Right lobe of liver (tissue), 6 donors: ENCODE measurements at regions not wholly inside any gene's neighbourhood (a gene's known extent, or its start where the extent isn't known, plus 50 kb on each side); places are given as distances from the start of the nearest gene placed in this dataset.
"Not testable (repeated sequence)": the region's sequence is repeated elsewhere in the genome, so short reads cannot be mapped to it uniquely, and the experiment has no call there.

ENCODE experiments used
- ATAC-seq, 4 donors: fragments of 200-7000 bp; cut with Tn5 transposase; one replicate each; pipeline ENCODE4 v1.9.1; 2020; ENCODE audit warnings: mild to moderate bottlenecking in 4 of 4, moderate library complexity in 4 of 4
- DNase-seq, 3 donors: peaks; one replicate each; pipeline ENCODE4 v3.0.0-alpha.2; 2020
- H3K27ac ChIP-seq, 3 donors: fragments of 200-600 bp; one replicate each; pipeline ENCODE4 v1.8.0; 2022
- H3K27me3 ChIP-seq, 2 donors: fragments of 200-600 bp; one replicate each; pipeline ENCODE4 v1.8.0; 2022
- H3K36me3 ChIP-seq, 4 donors: fragments of 200-600 bp; sonication (generic) in 1 of 4; one replicate each; pipeline versions ENCODE4 v1.5.1 to v1.8.0; 2017 to 2022; ENCODE audit warnings: control low read depth in 1 of 4
- H3K4me1 ChIP-seq, 4 donors: fragments of 200-600 bp; sonication (generic) in 1 of 4; one replicate each; pipeline versions ENCODE4 v1.5.1 to v1.8.0; 2017 to 2022; ENCODE audit warnings: control low read depth in 1 of 4
- H3K4me3 ChIP-seq, 3 donors: fragments of 200-600 bp; one replicate each; pipeline ENCODE4 v1.8.0; 2022
- H3K9me3 ChIP-seq, 4 donors: fragments of 200-600 bp; sonication (generic) in 1 of 4; one replicate each; pipeline versions ENCODE4 v1.5.1 to v1.8.0; 2017 to 2022; ENCODE audit warnings: control low read depth in 1 of 4
- POLR2A ChIP-seq: fragments of 450-650 bp; IDR thresholded peaks from one replicate; pipeline ENCODE4 v1.6.1; 2017; ENCODE audit warnings: antibody characterized with exemption, mild to moderate bottlenecking
- WGBS: methylation state at CpG from one replicate; pipeline ENCODE4 v1.1.6; 2018; ENCODE audit warnings: low coverage, low lambda C conversion rate; ENCODE audit not compliant: insufficient coverage; ENCODE audit errors: missing lambda C conversion rate; 5-methylcytosine and 5-hydroxymethylcytosine counted together
- intact Hi-C, 2 donors: fragments of 100-400 bp; cut with DNase I; formaldehyde crosslinking; loops; one replicate each; pipeline versions ENCODE4 v1.11.2 to v1.14.1; 2022
- TF ChIP-seq, protein P1 (sequence below), 4 donors: fragments of 200-600 bp in 3 of 4; fragments of 450-650 bp in 1 of 4; IDR thresholded peaks; one replicate each; pipeline versions ENCODE4 v1.5.1 to v1.8.0; 2016 to 2022; ENCODE audit warnings: antibody characterized with exemption in 4 of 4, mild to moderate bottlenecking in 2 of 4
- donor health status: DM: no; HTN: yes; CAD: no.
- donor health status: DM: no; HTN: no; CAD: no.
- donor health status: DM: no; HTN: no; CAD: no.
- donor health status: DM: no; HTN: yes; CAD: no.
- donor health status: DM: no; HTN: yes; CAD: no.

DNA sequence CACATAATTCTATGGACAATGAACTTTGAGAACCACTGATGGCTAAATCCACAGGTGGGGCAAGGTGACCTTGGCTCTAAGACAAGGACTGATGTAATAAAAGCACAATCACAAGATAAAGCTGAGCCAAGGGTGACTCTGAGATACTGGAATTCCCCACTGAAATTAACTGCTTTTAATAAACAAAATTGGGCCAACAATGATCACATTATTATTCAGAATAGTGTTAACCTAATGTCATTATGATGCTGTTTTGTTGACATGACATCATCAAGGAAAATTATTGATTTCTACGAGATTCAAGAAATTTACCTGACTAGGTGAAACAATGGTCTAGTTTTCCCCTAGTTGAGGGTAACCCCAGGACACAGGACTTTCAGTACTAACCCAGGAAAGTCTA is 273.7 kb upstream of the NFIA start:
- no peak for ATAC-seq
- WGBS, result 64% methylated on average over 1 of the region's 1 CpG
- intact Hi-C loops, result no loop called here
- no peaks in the 10 kb centered on the region for H3K4me1 ChIP-seq
- no peaks in the 10 kb centered on the region for H3K27me3 ChIP-seq
- TF ChIP-seq, protein P1, sequence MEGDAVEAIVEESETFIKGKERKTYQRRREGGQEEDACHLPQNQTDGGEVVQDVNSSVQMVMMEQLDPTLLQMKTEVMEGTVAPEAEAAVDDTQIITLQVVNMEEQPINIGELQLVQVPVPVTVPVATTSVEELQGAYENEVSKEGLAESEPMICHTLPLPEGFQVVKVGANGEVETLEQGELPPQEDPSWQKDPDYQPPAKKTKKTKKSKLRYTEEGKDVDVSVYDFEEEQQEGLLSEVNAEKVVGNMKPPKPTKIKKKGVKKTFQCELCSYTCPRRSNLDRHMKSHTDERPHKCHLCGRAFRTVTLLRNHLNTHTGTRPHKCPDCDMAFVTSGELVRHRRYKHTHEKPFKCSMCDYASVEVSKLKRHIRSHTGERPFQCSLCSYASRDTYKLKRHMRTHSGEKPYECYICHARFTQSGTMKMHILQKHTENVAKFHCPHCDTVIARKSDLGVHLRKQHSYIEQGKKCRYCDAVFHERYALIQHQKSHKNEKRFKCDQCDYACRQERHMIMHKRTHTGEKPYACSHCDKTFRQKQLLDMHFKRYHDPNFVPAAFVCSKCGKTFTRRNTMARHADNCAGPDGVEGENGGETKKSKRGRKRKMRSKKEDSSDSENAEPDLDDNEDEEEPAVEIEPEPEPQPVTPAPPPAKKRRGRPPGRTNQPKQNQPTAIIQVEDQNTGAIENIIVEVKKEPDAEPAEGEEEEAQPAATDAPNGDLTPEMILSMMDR (IDR thresholded peaks at IDR 0.05), result no peak
- no peak for TF ChIP-seq POLR2A
- H3K4me3 ChIP-seq, result no peak overlapping the region
- no peaks in the 10 kb centered on the region for H3K9me3 ChIP-seq
- DNase-seq, result no peak
- H3K27ac ChIP-seq, result no peak overlapping the region
- no peaks in the 10 kb centered on the region for H3K36me3 ChIP-seq

DNA sequence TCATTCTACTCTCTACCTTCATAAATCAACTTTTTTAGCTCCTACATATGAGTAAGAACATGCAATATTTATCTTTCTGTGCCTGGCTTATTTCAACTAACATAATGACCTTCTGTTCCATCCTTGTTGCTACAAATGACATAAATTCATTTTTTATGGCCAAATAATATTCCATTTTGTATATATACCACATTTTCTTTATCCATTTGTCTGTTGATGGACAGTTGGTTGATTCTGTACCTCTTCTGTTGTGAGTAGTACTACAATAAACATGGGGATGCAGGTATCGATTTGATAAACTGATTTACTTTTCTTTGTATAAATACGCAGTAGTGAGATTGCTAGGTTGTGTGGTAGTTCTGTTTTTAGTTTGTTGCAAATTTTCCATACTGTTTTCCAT is 279.5 kb upstream of the NFIA start:
- no peaks in the 10 kb centered on the region for H3K36me3 ChIP-seq
- WGBS, result 93% methylated on average over 2 of the region's 2 CpGs

GRCh38 chr1:60797351-60797750 is 285.0 kb upstream of the NFIA start:
- Histone ChIP-seq H3K27ac (no peak overlapping the region), H3K27me3 (no peaks in the 10 kb centered on the region), H3K4me1 (no peaks in the 10 kb centered on the region), H3K4me3 (no peak overlapping the region), H3K9me3 (no peaks in the 10 kb centered on the region), H3K36me3 (no peaks in the 10 kb centered on the region)
- ATAC-seq (no peak), DNase-seq (no peak)
- no peak for TF ChIP-seq POLR2A
- TF ChIP-seq, protein P1 (IDR thresholded peaks at IDR 0.05), result no peak
- intact Hi-C loops, result no loop called here
- WGBS, result 71% methylated on average over 2 of the region's 2 CpGs

More for the DNA sequence above, 279.5 kb upstream of the NFIA start:
- DNase-seq (no peak), ATAC-seq (no peak)
- Histone ChIP-seq H3K27me3 (no peaks in the 10 kb centered on the region), H3K4me1 (no peaks in the 10 kb centered on the region), H3K9me3 (no peaks in the 10 kb centered on the region), H3K27ac (no peak overlapping the region), H3K4me3 (no peak overlapping the region)
- TF ChIP-seq POLR2A, result no peak
- TF ChIP-seq, protein P1 (IDR thresholded peaks at IDR 0.05), result no peak
- intact Hi-C loops, result no loop called here

GRCh38 chr1:60791226-60791625 is 291.1 kb upstream of the NFIA start:
- H3K36me3 ChIP-seq, result no peaks in the 10 kb centered on the region
- 84% methylated on average over 5 of the region's 5 CpGs for WGBS
- DNase-seq, result no peak
- intact Hi-C loops, result no loop called here
- no peak overlapping the region for H3K27ac ChIP-seq
- no peak overlapping the region for H3K4me3 ChIP-seq
- no peaks in the 10 kb centered on the region for H3K4me1 ChIP-seq
- no peaks in the 10 kb centered on the region for H3K9me3 ChIP-seq
- no peaks in the 10 kb centered on the region for H3K27me3 ChIP-seq
- ATAC-seq, result no peak
- TF ChIP-seq, protein P1 (IDR thresholded peaks at IDR 0.05), result no peak
- no peak for TF ChIP-seq POLR2A

- H3K27me3 ChIP-seq, H3K36me3 ChIP-seq, H3K4me3 ChIP-seq, intact Hi-C loops, H3K27ac ChIP-seq, H3K4me1 ChIP-seq, H3K9me3 ChIP-seq, ATAC-seq, DNase-seq: not testable (repeated sequence)
- WGBS, result 60% methylated on average over 2 of the region's 2 CpGs
Observed at GRCh38 chr1:60773099-60773498, 309.3 kb upstream of the NFIA start.
